Islet of Langerhans (tissue), 1 donor: ENCODE measurements at regions not wholly inside any gene's neighbourhood (a gene's known extent, or its start where the extent isn't known, plus 50 kb on each side); places are given as distances from the start of the nearest gene placed in this dataset.

Experiments
- FAIRE-seq: peaks from one replicate; lab custom pipeline; 2011; peaks lifted over from hg19 to GRCh38; lab: Jason Lieb, UNC

GRCh38 chr1:212225871-212226302 lies 59.3 kb upstream of the PPP2R5A start:
- FAIRE-seq: no peak

- no peak for FAIRE-seq
Measured at GRCh38 chr1:212226467-212226866, 58.7 kb upstream of the PPP2R5A start.

GRCh38 chr1:212228076-212228475 lies 57.1 kb upstream of the PPP2R5A start:
- no peak for FAIRE-seq

- FAIRE-seq: peak; percentile 86
Measured at GRCh38 chr1:212228591-212229119, 56.6 kb upstream of the PPP2R5A start.

- FAIRE-seq: no peak
Measured at GRCh38 chr1:212229654-212230053, 55.6 kb upstream of the PPP2R5A start.

GRCh38 chr1:212230329-212230728 lies 54.9 kb upstream of the PPP2R5A start:
- FAIRE-seq: no peak

- no peak for FAIRE-seq
Measured at GRCh38 chr1:212231372-212231771, 53.8 kb upstream of the PPP2R5A start.

- FAIRE-seq: no peak
Measured at GRCh38 chr1:212232090-212232489, 53.1 kb upstream of the PPP2R5A start.

- no peak for FAIRE-seq
Measured at GRCh38 chr1:212233321-212233720, 51.9 kb upstream of the PPP2R5A start.

GRCh38 chr1:212234431-212235395 lies 50.5 kb upstream of the PPP2R5A start:
- FAIRE-seq: peak; percentile 90
